DMS 273 (cell line): ENCODE measurements at regions not wholly inside any gene's neighbourhood (a gene's known extent, or its start where the extent isn't known, plus 50 kb on each side); places are given as distances from the start of the nearest gene placed in this dataset.

Experiments
- DNase-seq: peaks from one replicate; lab custom pipeline; 2025; ENCODE audit not compliant: unreplicated experiment; lab: John Stamatoyannopoulos, UW

DNA sequence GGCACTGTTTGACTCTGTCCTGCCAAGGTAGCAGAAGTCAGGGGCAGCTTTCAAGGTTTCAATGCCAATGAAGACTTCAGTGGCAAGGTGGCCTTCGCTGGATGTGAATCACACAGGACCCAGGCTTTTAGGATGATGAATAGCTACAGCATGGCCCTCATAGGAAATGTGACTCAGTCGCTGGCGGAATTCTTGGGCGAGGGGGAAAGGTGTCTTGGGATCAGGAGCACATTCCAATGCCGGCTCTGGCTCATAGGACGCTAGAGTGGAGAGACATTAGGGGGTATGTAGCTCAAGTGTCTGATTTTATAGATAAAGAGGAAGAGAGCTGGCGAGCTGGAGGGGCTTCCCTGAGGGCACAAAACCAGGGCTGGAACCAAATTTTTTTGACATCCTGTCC lies 68.6 kb downstream of the SMIM21 start:
- DNase-seq: no peak

DNA sequence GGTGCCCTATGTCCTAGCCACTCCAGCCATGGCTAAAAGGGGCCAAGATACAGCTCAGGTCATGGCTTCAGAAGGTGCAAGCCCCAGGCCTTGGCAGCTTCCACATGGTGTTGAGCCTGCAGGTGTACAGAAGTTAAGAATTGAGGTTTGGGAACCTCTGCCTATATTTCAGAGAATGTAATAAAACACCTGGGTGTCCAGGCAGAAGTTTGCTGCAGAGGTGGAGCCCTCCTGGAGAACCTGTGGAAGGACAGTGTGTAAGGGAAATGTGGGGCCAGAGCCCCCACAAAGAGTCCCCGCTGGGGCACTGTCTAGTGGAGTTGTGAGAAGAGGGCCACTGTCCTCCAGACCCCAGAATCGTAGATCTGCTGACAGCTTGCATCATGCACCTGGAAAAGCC lies 74.1 kb downstream of the SMIM21 start:
- no peak for DNase-seq

DNA sequence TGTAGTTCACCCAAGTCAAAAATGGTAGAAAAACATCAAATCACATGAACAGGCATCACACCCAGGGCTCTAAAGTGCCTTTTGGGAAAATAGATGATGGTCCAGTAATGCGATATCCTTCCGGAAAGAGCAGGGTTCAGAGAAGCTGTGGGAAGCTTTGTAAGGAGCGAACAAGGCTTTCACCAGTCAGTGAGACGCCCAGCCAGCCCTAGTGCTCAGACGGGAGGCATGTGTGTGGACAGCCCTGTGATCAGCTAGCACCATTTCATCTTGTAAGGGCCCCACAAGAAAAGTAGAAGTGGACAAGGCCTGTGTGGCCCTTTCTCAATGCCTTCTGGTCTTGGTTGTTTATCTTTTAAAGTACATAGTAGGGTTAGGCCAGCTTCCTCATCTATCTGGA lies 76.1 kb downstream of the SMIM21 start:
- DNase-seq: no peak

DNA sequence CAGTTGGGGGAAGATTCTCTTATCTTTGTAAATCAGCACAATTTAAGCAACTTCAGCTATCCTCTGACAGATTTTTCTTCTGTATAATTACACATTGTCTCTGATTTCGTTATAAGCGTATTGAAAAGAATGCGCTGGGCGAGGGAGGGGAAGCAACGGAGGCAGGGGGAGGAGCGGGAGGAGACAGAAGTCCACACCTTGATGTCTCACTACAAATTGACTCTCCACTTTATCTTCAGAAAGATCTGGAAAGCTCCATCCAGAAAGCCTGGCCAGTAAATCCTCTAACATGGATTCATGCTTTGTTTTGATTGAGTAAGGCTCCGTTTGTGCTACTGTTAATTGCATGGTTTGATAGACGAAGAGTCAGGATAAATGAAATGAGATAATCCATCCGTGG lies 76.6 kb downstream of the SMIM21 start:
- DNase-seq: no peak

DNA sequence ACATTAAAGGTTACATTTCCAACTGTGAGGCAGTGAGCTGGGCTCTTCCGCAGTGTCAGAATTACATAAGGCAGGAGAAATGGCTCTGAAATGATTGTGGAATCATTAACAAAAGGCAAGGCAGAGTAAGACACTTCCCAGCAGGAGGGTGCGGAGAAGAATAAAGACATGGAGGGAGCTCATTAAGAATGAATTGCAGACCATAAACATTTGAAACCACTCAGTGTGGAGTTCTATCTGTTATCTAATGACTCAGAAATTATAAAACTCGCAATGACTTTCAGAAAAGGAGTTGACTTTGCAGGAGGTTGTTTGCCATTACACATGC lies 77.0 kb downstream of the SMIM21 start:
- no peak for DNase-seq

DNA sequence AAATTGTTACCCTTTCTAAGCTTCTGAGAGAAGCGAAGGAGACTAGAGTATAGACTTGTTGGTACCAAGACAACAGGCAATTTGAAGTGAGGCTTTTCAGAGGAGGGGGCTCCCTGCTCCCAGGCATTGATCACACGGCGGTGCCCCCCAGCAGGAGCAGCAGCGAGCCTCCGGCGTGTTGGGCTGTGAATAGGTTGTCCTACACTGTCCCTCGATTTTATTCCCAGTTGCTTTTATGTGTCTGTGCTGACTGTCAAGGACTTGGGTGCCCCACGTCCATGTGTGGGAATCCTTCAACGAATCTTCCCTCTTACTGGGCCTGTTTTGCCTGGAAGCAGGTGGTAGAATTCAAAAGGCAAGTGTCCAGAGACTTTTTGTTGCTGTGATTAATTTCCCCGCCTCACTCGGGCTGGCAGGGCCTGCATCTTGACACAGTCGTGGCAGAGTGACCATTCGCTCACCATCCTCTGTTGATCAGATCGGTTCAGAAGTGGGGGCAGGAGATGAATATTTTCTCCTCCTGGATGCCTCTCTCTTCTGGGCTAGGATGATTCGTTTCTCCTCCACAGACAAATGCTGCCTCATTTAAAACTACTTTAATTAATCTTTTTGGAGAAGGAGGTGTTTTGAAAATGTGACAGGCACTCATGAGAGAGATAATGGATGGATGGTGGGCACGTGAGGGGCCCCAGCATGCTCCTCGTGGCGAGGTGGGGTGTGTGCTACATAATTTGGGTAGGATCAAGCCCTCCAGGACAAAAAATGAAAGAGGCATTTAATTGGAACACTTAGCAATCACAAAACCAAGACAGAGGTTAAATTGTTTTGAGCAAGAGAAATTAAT lies 77.6 kb downstream of the SMIM21 start:
- no peak for DNase-seq

DNA sequence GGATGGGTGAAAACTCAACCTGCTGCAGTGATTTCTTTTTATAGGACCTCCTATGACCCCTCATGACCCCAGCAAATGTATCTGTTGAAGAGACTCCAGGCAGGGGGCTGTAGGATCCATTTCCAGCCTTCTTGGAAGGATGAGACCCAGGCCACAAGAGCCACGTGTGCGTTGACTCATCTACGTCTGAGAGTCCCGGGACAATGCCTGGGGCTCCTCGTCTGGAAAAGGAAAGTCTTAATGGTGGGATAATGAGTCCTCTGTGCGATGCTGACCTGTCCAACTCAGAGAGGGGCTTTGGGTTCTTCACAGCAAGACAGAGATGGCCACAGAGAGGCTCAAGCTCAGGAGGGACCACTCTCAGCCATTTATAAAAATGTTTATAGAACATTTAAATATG lies 80.8 kb downstream of the SMIM21 start:
- no peak for DNase-seq

DNA sequence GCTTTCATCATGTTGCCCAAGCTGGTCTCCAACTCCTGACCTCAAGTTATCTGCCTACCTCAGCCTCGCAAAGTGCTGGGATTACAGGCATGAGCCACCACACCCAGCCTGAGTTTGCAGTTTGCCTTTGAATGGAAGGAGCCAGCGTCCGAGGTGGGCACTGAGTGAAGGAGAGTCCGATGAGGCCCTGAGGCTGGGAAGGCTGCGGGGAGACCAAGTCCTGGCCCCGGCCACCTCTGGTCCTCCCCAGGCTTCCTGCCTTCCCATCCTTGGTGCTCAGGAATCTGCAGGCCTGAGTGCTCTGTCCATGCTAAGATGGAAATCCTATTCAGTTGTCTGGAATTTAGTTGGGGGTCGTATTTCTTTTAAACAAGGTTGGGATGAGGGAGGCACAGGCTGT lies 82.9 kb downstream of the SMIM21 start:
- DNase-seq: no peak

DNA sequence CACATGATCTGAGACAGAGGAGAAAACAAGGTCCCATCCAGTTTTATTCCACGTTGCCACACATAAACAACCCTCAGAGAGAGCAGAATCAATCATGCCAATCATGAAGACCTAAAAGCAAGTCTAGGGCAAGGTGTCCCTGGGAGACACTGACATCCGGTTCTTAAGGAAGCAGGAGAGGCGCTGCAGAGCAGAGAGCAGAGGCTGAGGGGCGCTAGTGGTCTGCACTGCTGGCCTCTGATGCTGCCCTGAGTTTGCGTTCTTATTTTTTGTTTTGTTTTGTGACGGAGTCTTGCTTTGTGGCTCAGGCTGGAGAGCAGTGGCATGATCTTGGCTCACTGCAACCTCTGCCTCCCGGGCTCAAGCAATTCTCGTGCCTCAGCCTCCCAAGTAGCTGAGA lies 83.3 kb downstream of the SMIM21 start:
- no peak for DNase-seq

DNA sequence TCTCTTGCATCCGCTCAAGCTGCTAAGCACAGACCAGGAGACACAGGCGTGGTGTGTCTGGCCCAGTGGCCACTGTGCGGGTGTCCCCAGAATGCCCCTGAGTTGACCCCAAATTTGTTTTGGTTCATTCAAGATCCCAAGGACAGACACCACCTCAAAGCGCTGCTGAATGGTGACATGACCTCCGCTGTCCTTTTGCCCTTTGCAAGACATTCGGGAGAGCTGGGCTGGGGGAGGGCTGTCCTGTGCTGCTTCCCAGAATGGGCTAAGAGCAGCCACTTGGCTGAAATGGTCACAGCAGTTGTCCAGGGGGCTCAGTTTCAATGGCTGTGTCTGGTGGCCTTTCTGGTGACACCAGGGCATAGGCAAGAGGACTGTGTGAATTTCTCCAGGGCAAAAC lies 84.1 kb downstream of the SMIM21 start:
- DNase-seq: no peak

DNA sequence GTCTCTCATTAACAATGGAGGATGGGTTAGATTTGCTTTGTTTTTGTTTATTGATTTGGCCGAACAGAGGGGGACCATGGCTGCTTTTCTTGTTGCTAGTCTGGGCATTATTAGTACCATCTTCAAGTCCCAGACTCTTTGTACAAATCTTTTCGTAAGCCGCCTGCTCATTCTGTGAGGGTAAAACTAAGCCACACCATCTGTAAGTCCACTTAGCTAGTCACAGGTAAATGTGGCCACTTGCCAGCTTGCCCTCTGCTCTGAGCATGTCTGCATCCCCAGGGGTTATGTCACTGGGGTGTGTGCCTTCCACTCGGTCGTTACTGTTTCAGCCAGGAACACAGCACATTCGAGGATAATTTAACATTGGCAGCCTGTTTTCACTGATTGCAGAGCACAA lies 85.6 kb downstream of the SMIM21 start:
- no peak for DNase-seq

DNA sequence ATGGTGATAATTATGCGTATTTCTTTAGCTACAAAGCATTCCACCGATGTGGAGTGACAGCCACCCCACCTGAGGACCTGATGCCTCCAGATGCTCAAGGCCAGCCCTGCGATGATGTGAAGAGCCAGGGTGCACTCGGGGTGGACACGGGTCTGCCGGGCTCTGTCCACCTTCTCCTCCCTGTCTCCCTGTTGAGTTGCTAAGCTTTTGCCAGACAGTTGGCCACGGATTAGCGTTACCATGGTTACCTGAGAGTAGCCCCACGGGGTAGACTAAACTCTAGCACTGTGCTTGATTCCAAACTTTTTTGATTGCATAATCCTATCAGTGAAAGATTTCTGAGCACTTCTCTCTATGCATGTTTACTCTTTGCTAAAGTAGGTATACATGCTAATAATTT lies 86.2 kb downstream of the SMIM21 start:
- DNase-seq: peak; percentile 5

DNA sequence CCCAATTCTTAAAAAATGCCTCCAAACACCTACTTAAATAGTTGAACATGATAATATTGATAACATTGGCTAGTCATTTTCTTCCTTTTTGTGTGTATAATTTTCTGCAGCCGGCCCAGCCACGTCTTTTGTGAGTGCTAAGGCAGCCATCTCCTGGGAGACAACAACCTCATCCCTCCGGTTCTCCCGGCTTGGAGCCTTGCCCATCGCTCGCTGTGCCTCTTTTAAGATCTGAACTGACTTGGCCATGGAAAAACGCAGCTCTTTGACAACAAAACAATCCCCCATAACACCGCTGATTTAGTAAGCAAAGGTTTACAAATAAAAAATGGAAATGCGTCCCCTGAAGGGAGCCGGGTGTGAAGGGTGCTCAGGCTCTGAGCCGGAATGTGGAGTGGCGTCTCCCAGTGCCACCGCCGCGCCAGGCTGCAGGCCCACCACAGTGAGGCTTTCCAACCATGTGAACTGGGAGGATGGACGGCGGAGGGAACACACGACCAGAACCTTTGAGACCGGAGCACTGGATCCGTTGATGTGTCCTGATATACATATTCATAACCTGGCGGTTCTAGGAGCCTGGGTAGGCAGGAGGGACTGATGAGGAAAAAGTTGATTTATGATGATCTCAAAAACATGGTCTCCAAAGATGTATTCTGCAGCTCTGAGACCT lies 87.4 kb downstream of the SMIM21 start:
- no peak for DNase-seq
